NB4 (cell line): ENCODE measurements at regions not wholly inside any gene's neighbourhood (a gene's known extent, or its start where the extent isn't known, plus 50 kb on each side); places are given as distances from the start of the nearest gene placed in this dataset.

ENCODE experiments used
- MYC ChIP-seq: IDR thresholded peaks from 2 replicates; pipeline ENCODE4 v1.6.1; 2011; ENCODE audit warnings: low read depth, low read length
- POLR2A ChIP-seq: IDR thresholded peaks from 2 replicates; pipeline ENCODE4 v1.6.1; 2011; ENCODE audit warnings: mild to moderate bottlenecking; ENCODE audit not compliant: insufficient read length; ENCODE audit errors: extremely low read depth
- TF ChIP-seq, protein P1 (sequence below): IDR thresholded peaks from one replicate; pipeline ENCODE4 v1.5.1; 2012; ENCODE audit warnings: low read depth, low read length
- TF ChIP-seq, protein P2 (sequence below): IDR thresholded peaks from 2 replicates; pipeline ENCODE4 v1.6.1; 2011; ENCODE audit warnings: low read depth, low read length

DNA sequence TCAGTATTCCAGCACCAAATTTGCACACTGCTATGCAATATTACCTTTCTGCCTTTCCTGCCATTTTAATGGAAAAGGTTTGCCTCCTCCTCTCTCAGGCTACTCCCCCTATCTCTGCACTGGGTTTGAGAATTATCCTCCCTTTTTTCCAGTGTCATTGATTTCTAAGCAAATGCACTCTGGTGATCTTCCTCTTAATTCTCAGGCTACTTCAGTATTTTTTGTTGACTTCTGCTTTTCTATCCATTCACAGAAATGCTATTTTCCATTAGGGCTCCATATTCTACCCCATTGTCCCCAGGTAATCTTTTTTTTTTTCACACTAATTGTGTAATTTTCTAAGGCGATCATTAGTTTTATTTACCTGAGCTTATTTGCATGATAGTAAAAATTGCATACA, 144.0 kb downstream of the GJA1 start:
- no peak for TF ChIP-seq POLR2A
- TF ChIP-seq, protein P1, sequence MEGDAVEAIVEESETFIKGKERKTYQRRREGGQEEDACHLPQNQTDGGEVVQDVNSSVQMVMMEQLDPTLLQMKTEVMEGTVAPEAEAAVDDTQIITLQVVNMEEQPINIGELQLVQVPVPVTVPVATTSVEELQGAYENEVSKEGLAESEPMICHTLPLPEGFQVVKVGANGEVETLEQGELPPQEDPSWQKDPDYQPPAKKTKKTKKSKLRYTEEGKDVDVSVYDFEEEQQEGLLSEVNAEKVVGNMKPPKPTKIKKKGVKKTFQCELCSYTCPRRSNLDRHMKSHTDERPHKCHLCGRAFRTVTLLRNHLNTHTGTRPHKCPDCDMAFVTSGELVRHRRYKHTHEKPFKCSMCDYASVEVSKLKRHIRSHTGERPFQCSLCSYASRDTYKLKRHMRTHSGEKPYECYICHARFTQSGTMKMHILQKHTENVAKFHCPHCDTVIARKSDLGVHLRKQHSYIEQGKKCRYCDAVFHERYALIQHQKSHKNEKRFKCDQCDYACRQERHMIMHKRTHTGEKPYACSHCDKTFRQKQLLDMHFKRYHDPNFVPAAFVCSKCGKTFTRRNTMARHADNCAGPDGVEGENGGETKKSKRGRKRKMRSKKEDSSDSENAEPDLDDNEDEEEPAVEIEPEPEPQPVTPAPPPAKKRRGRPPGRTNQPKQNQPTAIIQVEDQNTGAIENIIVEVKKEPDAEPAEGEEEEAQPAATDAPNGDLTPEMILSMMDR, result no peak
- TF ChIP-seq, protein P2, sequence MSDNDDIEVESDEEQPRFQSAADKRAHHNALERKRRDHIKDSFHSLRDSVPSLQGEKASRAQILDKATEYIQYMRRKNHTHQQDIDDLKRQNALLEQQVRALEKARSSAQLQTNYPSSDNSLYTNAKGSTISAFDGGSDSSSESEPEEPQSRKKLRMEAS, result no peak
- no peak for TF ChIP-seq MYC
